Mammary epithelial cell (primary cell): ENCODE measurements at regions not wholly inside any gene's neighbourhood (a gene's known extent, or its start where the extent isn't known, plus 50 kb on each side); places are given as distances from the start of the nearest gene placed in this dataset.
A peak's percentile ranks its signal among the peaks of the same experiment; 100 is the strongest.

ENCODE experiments used
- EZH2 ChIP-seq: IDR thresholded peaks from 2 replicates; pipeline ENCODE4 v1.6.1; 2012; ENCODE audit warnings: low read length, inconsistent platforms, borderline replicate concordance
- TF ChIP-seq, protein P1 (sequence below), 2 donors: IDR thresholded peaks in 1 of 2; conservative IDR thresholded peaks in 1 of 2; 2 replicates each; pipeline ENCODE4 v1.5.1; 2011 to 2012; ENCODE audit warnings: inconsistent platforms in 2 of 2, low read length in 2 of 2, mild to moderate bottlenecking in 2 of 2, control low read depth in 1 of 2, low read depth in 1 of 2; ENCODE audit not compliant: insufficient read depth in 1 of 2; ENCODE audit errors: extremely low read depth in 1 of 2

DNA sequence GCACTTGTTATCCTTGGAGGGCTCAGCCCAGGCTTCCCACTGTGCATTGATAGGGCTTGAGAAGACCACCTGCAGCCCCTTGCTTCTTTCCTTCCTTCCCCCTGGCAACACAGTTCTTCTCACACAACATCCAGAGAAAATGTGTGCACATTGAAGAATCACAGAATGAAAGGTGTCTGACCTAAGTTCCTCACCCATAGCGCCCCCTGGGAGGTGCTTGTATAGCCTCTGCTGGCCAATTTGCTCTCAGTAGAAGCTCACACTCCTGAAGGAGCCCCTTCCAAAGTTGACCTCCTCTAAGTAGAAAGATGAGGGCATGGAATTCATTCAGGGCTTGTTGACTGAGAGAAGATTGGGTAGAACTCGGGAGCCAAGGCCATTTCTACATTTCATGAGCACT lies 758.4 kb upstream of the KLHL29 start:
- TF ChIP-seq, protein P1, sequence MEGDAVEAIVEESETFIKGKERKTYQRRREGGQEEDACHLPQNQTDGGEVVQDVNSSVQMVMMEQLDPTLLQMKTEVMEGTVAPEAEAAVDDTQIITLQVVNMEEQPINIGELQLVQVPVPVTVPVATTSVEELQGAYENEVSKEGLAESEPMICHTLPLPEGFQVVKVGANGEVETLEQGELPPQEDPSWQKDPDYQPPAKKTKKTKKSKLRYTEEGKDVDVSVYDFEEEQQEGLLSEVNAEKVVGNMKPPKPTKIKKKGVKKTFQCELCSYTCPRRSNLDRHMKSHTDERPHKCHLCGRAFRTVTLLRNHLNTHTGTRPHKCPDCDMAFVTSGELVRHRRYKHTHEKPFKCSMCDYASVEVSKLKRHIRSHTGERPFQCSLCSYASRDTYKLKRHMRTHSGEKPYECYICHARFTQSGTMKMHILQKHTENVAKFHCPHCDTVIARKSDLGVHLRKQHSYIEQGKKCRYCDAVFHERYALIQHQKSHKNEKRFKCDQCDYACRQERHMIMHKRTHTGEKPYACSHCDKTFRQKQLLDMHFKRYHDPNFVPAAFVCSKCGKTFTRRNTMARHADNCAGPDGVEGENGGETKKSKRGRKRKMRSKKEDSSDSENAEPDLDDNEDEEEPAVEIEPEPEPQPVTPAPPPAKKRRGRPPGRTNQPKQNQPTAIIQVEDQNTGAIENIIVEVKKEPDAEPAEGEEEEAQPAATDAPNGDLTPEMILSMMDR (conservative IDR thresholded peaks at IDR 0.05 in 1 of 2, IDR thresholded peaks at IDR 0.05 in 1 of 2; ENCODE audit: extremely low read depth in 1 of 2, insufficient read depth in 1 of 2, low read depth in 1 of 2, low read length in 2 of 2), result peak in 1 of 2 donors; percentile 10
- TF ChIP-seq EZH2, result no peak
